ENCODE measurements at regions not wholly inside any gene's neighbourhood (a gene's known extent, or its start where the extent isn't known, plus 50 kb on each side); places are given as distances from the start of the nearest gene placed in this dataset.

DNA sequence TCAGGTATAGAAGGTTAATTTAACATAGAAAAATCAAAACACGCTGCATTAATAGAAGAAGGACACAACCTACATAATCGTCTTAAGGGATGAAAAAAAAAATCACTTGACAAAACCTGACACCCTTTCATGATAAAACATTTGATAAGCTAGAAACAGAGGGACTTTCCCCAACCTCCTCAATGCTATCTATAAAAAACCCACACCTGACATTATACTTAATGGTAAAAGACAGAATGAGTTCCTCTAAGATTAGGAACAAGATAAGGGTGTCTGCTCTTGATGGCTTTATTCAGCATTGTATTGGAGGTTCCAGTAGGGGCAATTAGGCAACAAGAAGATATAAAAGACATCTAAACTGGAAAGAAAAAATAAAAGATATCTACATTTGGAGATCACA is 69.9 kb upstream of the KBTBD8 start:
- POLR2A ChIA-PET = no interaction called here
- Histone ChIP-seq H3K4me3 (replicated peaks in 1 of 3; ENCODE audit: insufficient read depth in 1 of 3, low read depth in 1 of 3, low read length in 3 of 3) (no peak overlapping the region), H3K79me2 (ENCODE audit: control insufficient read depth, insufficient read depth, low read length) (no peaks in the 10 kb centered on the region), H4K20me1 (replicated peaks; ENCODE audit: control insufficient read depth, extremely low read depth, insufficient read depth, low read length) (no peaks in the 10 kb centered on the region), H3K36me3 (ENCODE audit: control insufficient read depth in 2 of 2, extremely low read depth in 1 of 2, insufficient read depth in 2 of 2, low read length in 2 of 2) (no peaks in the 10 kb centered on the region), H3K9ac (replicated peaks; ENCODE audit: extremely low read depth, insufficient read depth, low read length) (no peak overlapping the region), H3K27me3 (ENCODE audit: control insufficient read depth in 2 of 2, insufficient read depth in 2 of 2, low read length in 2 of 2) (peaks cover 0 to 3% of the 10 kb centered on the region in 2 experiments), H3K9me1 (replicated peaks; ENCODE audit: control insufficient read depth, extremely low read depth, insufficient read depth, low read length) (no peaks in the 10 kb centered on the region), H2AFZ (ENCODE audit: low read depth, low read length) (no peak overlapping the region), H3K4me1 (ENCODE audit: control insufficient read depth, extremely low read depth, insufficient read depth, low read length) (no peaks in the 10 kb centered on the region), H3K9me3 (replicated peaks; ENCODE audit: control insufficient read depth, insufficient read depth, low read length) (no peaks in the 10 kb centered on the region), H3K27ac (ENCODE audit: insufficient read depth, low read depth, low read length) (no peak overlapping the region), H3K4me2 (ENCODE audit: insufficient read depth, low read length) (no peak overlapping the region)
- BruUV-seq (replicated peaks) = no TSS peak
- dilution Hi-C loops (cut with MboI; ENCODE audit: extremely low pct_ligation_motif_present, low sequenced_read_pairs) = no loop called here
- intact Hi-C loops (cut with micrococcal nuclease) = no loop called here
- TF ChIP-seq MYC (IDR thresholded peaks at IDR 0.05; ENCODE audit: low read depth, low read length) (no peak), EZH2 (IDR thresholded peaks at IDR 0.05; ENCODE audit: borderline replicate concordance, low read depth, low read length, severe bottlenecking) (no peak), POLR2AphosphoS5 (IDR thresholded peaks at IDR 0.05; ENCODE audit: insufficient read depth, low read depth, low read length) (no peak), FOS (IDR thresholded peaks at IDR 0.05; ENCODE audit: borderline replicate concordance, insufficient read depth, low read length) (no peak), JUN (IDR thresholded peaks at IDR 0.05; ENCODE audit: borderline replicate concordance, insufficient read depth, insufficient read length, low read depth) (no peak), POLR2A (IDR thresholded peaks at IDR 0.05; ENCODE audit: low read depth, low read length) (no peak), GATA2 (IDR thresholded peaks at IDR 0.05; ENCODE audit: insufficient read depth, insufficient read length, low read depth, low read length) (no peak)
- TF ChIP-seq, protein P1, sequence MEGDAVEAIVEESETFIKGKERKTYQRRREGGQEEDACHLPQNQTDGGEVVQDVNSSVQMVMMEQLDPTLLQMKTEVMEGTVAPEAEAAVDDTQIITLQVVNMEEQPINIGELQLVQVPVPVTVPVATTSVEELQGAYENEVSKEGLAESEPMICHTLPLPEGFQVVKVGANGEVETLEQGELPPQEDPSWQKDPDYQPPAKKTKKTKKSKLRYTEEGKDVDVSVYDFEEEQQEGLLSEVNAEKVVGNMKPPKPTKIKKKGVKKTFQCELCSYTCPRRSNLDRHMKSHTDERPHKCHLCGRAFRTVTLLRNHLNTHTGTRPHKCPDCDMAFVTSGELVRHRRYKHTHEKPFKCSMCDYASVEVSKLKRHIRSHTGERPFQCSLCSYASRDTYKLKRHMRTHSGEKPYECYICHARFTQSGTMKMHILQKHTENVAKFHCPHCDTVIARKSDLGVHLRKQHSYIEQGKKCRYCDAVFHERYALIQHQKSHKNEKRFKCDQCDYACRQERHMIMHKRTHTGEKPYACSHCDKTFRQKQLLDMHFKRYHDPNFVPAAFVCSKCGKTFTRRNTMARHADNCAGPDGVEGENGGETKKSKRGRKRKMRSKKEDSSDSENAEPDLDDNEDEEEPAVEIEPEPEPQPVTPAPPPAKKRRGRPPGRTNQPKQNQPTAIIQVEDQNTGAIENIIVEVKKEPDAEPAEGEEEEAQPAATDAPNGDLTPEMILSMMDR (IDR thresholded peaks at IDR 0.05; ENCODE audit: extremely low read depth in 1 of 2, insufficient read depth in 1 of 2, low read depth in 1 of 2, low read length in 2 of 2) = no peak
- TF ChIP-seq, protein P2, sequence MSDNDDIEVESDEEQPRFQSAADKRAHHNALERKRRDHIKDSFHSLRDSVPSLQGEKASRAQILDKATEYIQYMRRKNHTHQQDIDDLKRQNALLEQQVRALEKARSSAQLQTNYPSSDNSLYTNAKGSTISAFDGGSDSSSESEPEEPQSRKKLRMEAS (IDR thresholded peaks at IDR 0.05; ENCODE audit: insufficient read depth, insufficient read length) = no peak
- CTCF ChIA-PET = interaction anchor here (1.2 to 4.9 kb wide), 2 partner anchors 10 to 1949 kb away, joined by 3 to 20 read pairs; no protein-coding TSS in a partner anchor
- no peak for FAIRE-seq
- DNase-seq (ENCODE audit: low read depth, low spot score) = no peak

Measured in endothelial cell of umbilical vein (primary cell).